ENCODE measurements at regions not wholly inside any gene's neighbourhood (a gene's known extent, or its start where the extent isn't known, plus 50 kb on each side); places are given as distances from the start of the nearest gene placed in this dataset.

DNA sequence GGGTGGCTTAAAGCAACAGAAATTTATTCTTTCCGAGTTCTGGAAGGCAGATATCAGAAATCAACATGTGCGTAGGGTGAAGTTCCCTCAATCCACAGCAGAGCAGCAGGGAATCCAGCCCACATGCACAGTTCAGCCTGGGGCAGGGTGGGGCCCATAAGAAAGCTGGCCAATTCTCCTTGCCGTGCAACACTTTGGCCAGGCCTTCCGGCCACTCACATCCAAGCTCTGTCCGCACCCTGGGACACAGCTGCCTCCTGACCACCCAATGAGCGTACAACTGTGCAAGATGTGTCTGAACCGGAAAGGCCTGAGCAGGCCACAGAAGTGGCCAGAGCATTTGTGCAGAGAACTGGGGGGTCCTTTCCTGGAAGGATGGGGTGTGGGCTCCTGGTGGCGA, 274.9 kb downstream of the GADD45G start:
- TF ChIP-seq POLR2A (IDR thresholded peaks at IDR 0.05) (no peak), CTCF (IDR thresholded peaks at IDR 0.05) (no peak)
